ENCODE measurements at regions not wholly inside any gene's neighbourhood (a gene's known extent, or its start where the extent isn't known, plus 50 kb on each side); places are given as distances from the start of the nearest gene placed in this dataset.

GRCh38 chr7:52537051-52537450 is 498.4 kb upstream of the POM121L12 start:
- no peak overlapping the region for H2BK15ac ChIP-seq (ENCODE audit: low read depth, low read length)
- no peak overlapping the region for H4K8ac ChIP-seq (ENCODE audit: low read depth in 2 of 2, low read length in 2 of 2)
- H3K79me1 ChIP-seq (ENCODE audit: low read depth in 1 of 2, low read length in 2 of 2): no peaks in the 10 kb centered on the region
- DNase-seq (no peak), ATAC-seq (ENCODE audit: low read depth) (no peak)
- no peak overlapping the region for H3K23ac ChIP-seq (ENCODE audit: low read depth, low read length)
- no peak overlapping the region for H3K18ac ChIP-seq (ENCODE audit: low read depth, low read length)
- no peaks in the 10 kb centered on the region for H3K4me1 ChIP-seq (ENCODE audit: control insufficient read depth, insufficient read depth, low read length)
- in situ Hi-C loops (cut with MboI; ENCODE audit: low sequenced_read_pairs) (no loop called here), dilution Hi-C loops (cut with HindIII; ENCODE audit: low sequenced_read_pairs, unreplicated experiment) (no loop called here), intact Hi-C loops (cut with micrococcal nuclease) (no loop called here)
- H4K20me1 ChIP-seq (ENCODE audit: insufficient read depth, low read length): no peaks in the 10 kb centered on the region
- H2BK20ac ChIP-seq (ENCODE audit: low read depth, low read length): no peak overlapping the region
- no peak overlapping the region for H3K4me2 ChIP-seq (ENCODE audit: low read depth, low read length)
- H3K4ac ChIP-seq (ENCODE audit: low read depth, low read length): no peak overlapping the region
- no CpG with 5 or more reads among the region's 4 CpGs for WGBS, 2 experiments (ENCODE audit: extremely low coverage in 2 of 2, insufficient read length in 1 of 2)
- H3K9me1 ChIP-seq (ENCODE audit: insufficient read depth, low read length): no peaks in the 10 kb centered on the region
- H3K4me3 ChIP-seq (ENCODE audit: insufficient read depth, low read depth, low read length): no peak overlapping the region
- peaks cover 2% of the 10 kb centered on the region; the same call in 1 of the 2 replicates for H3K9me3 ChIP-seq (ENCODE audit: control insufficient read depth, insufficient read depth, low read length)
- H2BK5ac ChIP-seq (ENCODE audit: low read depth, low read length, poor library complexity, severe bottlenecking): no peak overlapping the region
- no peak overlapping the region for H4K5ac ChIP-seq (ENCODE audit: low read depth, low read length)
- no peak for TF ChIP-seq RCOR1 (IDR thresholded peaks at IDR 0.05; ENCODE audit: insufficient replicate concordance, low read length)
- TF ChIP-seq BHLHE40 (IDR thresholded peaks at IDR 0.05; ENCODE audit: low read depth, low read length): no peak
- TF ChIP-seq RAD21 (IDR thresholded peaks at IDR 0.05; ENCODE audit: low read length): no peak
- TF ChIP-seq CEBPB (IDR thresholded peaks at IDR 0.05; ENCODE audit: low read depth, low read length): no peak
- no peak for TF ChIP-seq NFE2L2 (IDR thresholded peaks at IDR 0.05; ENCODE audit: low read depth, low read length)
- TF ChIP-seq MAFK (IDR thresholded peaks at IDR 0.05; ENCODE audit: low read depth, low read length): no peak
- TF ChIP-seq ELK1 (IDR thresholded peaks at IDR 0.05; ENCODE audit: borderline replicate concordance, low read depth, low read length): no peak
- TF ChIP-seq POLR2A (IDR thresholded peaks at IDR 0.05; ENCODE audit: low read depth, low read length): no peak
- TF ChIP-seq SMC3 (IDR thresholded peaks at IDR 0.05; ENCODE audit: low read depth, low read length): no peak
- no peak for TF ChIP-seq RFX5 (IDR thresholded peaks at IDR 0.05; ENCODE audit: low read depth, low read length)
- no peak overlapping the region for H2BK120ac ChIP-seq (ENCODE audit: low read depth, low read length)
- no peaks in the 10 kb centered on the region for H3K27me3 ChIP-seq (ENCODE audit: control insufficient read depth, insufficient read depth, low read length)
- H2AFZ ChIP-seq (replicated peaks; ENCODE audit: low read length, poor library complexity): no peak overlapping the region
- H3K56ac ChIP-seq (ENCODE audit: extremely low read depth, insufficient read depth, low read length): no peak overlapping the region; the same call in 1 of the 2 replicates
- H3K36me3 ChIP-seq (ENCODE audit: control insufficient read depth, insufficient read depth, low read length): no peaks in the 10 kb centered on the region
- CTCF ChIA-PET: no interaction called here
- H3K9ac ChIP-seq (ENCODE audit: low read depth, low read length): no peak overlapping the region
- H2AK5ac ChIP-seq (ENCODE audit: low read depth, low read length): no peak overlapping the region
- no TSS peak for BruUV-seq (replicated peaks)
- H2AK9ac ChIP-seq (replicated peaks; ENCODE audit: low read depth, low read length, poor library complexity): no peak overlapping the region
- no peak overlapping the region for H3K27ac ChIP-seq (ENCODE audit: insufficient read depth, low read length)
- H4K91ac ChIP-seq (ENCODE audit: insufficient read depth, low read depth, low read length): no peak overlapping the region
- POLR2A ChIA-PET (ENCODE audit: unreplicated experiment): no interaction called here
- no peak overlapping the region for H3K14ac ChIP-seq (replicated peaks; ENCODE audit: low read depth, low read length)
